ENCODE measurements at regions not wholly inside any gene's neighbourhood (a gene's known extent, or its start where the extent isn't known, plus 50 kb on each side); places are given as distances from the start of the nearest gene placed in this dataset.
"Not testable (repeated sequence)": the region's sequence is repeated elsewhere in the genome, so short reads cannot be mapped to it uniquely, and the experiment has no call there.

DNA sequence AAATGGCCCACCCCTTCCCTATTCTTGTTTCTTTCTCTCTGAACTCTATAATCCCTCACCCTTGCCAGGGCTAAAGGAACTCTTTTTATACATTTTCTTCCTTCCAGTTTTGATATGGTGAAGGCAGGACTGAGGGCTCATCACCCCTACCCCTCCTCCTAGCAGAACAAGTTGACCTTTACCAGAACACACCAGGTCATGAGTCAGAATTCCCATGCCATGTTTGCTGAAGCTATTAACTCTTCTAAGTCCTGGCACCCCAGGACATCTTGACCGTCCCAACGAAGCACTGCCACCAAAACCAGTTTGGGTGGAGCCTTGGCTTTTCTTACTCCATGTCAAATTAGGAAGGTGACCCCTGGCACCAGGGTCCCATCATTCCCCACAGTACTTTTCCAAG is 57.5 kb upstream of the DYNLT3 start:
- DNase-seq (ENCODE audit: low read depth): no peak

DNA sequence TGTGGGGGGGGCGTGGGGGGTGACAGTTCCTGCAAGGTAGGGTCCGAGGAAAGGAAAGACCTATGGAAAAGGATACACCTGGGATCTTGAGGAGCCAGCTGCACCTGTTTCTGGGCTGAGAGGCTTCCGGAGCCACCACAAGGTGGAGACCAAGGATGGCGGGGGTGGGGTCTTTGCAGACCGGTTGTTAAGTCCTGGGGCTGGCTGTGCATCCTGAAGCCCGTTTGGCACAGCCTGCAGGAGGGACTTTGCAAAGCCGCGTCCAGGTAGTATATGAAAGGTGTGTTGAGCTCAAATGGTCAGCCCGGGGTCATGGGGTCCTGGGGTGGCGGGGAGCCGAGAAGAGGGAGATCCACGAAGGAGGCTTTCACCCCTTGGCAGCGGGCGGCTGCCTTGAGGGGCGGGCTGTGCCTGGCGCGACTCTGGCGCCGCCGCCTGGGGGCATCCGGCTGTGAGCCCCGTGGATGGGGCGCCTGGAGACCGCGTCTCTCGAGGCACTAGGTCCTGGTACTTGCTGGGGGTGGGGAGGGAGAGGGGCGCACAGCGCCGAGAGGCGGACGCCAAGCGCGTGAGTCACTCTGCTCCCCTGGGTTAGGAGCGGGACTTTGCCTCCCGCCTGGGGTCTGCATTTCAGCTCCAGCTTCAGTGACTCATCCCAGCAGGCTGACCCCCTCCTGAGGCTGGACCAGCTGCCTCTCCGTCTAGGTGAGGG is 58.2 kb upstream of the DYNLT3 start:
- DNase-seq (ENCODE audit: low read depth): peak; percentile 1

DNA sequence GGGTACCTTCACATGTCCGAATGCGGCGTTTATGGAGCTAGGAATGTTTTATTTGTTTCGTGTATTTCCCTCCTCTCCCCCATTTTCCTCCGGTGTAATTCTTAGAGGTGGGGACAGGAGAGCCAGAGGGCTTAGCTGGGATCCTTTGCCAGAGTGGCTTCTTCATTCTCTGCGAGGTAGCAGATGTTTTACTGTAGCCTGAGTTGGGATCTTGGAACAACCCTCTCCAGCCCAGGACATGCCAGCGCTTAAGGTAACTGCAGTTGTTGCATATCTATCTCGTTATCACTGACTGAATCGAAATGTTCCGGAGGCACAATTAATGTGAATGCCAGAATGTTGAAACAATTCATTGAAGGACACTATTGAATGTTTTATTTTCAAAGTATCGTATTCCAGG is 59.0 kb upstream of the DYNLT3 start:
- no peak for DNase-seq (ENCODE audit: low read depth)

DNA sequence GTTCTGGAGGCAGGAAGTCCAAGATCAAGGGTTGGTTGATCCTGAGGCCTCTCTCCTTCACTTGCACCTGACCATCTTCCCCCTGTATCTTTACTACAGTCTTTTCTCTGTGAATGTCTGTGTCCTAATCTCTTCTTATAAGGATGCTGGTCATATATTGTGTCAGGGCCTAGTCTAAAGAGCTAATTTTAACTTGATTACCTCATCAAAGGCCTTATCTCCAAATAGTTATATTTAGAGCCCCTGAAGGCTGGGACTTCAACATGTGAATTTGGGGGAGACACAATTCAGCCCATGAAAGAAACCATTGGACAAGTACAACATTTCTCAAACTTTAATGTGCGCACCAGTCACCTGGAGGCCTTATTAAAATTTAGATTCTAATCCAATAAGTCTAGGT is 62.8 kb upstream of the DYNLT3 start:
- DNase-seq (ENCODE audit: low read depth): no peak

DNA sequence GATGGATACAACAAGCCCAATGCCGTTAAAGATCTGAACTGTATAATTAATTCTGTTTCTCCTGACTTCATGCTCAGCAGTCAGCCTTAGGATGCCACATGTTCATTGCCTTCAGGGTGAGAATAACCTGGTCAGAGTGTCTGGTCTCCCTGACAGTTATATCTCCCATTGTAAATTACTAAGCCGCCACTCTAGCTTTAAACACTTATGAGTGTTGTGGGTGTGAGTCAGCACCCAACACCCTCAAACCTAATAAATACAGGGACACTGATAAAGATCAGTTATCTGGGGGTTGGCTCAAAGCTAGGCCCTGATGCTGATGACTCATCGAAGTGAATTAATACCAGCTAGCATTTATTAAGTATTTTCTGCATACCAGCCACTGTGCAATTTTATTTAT is 64.9 kb upstream of the DYNLT3 start:
- DNase-seq (ENCODE audit: low read depth): no peak

DNA sequence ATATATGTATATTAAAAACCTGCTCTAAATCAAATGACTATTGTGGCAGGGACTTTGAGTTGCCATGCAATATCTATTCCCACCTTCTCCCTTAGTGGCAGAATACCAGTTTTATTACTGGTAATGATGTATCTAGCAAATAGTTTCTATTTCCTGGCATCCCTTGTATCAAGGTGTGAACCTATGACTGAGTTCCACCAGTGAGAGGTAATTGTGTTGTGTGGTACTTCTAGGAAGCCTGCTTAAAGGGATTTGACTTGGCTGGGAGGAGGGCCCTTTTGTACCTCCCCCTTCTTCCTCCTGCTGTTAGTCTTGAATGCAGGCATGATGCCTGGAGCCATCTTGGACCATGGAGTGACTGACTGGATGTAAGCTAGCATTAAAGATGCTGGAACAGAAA is 65.4 kb upstream of the DYNLT3 start:
- DNase-seq (ENCODE audit: low read depth): no peak

DNA sequence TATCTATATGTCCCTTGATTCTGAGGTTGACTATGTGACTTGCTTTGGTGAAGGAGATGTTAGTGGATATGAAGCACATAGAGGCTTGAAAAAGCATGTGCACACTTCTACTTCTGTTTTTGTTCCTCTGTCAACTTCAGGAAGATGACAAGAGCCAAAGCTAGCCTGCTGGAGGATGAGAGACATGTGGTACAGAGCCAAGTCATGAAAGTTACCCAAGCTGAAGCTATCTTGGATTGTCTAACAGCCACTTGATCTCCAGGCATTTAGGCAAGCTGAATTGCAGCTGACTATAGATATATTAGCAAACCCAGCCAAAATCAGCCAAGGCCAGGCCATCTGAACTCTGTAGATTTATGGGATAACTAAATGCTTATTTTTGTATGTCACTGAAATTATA is 70.8 kb upstream of the DYNLT3 start:
- DNase-seq (ENCODE audit: low read depth): no peak

DNA sequence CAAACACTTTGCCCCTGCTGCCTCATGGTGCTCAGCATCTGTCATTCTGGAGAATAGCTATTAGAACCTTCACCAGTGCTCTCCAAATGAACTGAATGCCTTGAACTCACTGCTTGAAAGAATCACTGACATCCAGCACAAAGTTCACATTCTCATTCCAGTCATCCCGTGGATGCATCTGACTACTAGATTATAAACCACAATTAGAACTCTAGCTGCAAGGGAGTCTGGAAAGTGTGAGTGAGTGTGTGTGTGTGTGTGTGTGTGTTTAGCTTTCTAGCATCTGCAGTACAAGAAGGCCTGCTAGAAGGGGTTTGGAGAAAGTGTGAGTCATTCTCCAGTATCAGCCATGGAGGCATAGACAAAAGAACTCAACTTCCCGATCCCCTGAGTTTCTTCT is 71.3 kb upstream of the DYNLT3 start:
- no peak for DNase-seq (ENCODE audit: low read depth)

DNA sequence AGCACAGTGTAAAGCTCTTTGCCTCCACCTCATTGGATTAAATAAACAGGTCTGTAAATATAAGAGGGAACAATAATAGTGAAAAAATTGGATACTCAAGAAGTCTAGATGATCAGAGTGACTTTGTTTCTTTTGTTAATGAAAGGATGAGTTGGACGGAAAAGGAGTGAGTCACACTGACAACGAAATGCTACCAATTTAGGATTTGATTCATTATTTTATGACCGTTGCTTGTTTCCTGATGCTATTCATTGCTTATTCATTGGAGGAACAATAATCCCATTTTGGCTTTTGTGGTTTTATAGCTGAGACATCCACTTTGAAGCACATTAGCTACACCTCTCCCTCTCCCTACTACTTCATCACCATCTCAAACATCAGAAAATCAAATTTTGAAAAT is 74.4 kb upstream of the DYNLT3 start:
- peak; percentile 7 for DNase-seq (ENCODE audit: low read depth)

DNA sequence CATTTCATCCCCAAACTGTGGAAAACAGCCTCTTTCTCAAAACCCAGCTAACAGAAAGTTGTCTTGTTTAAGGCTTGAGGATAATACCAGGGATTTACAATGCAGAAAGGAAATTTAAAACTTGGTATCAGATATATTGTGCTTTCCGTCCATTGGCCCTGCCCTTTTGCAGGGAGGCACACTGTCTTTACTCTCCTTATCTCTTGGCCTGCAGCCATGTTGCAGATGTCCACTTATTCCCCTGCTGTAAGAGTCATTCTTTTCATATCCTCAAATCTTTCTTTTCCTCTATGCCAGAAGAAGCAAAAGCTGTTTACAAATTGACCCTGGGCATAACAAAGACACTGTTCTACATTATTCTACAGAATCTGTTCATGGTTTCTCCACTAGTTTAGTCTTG is 75.6 kb upstream of the DYNLT3 start:
- no peak for DNase-seq (ENCODE audit: low read depth)

DNA sequence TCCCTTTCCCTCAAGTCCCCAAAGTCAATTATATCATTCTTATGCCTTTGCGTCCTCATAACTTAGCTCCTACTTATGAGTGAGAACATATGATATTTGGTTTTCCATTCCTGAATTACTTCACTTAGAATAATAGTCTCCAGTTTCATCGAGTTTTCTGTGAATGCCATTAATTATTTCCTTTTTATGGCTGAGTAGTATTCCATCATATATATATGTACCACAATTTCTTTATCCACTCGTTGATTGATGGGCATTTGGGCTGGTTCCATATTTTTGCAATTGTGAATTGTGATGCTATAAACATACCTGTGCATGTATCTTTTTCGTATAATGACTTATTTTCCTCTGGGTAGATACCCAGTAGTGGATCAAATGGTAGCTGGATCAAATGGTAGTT is 78.4 kb upstream of the DYNLT3 start:
- not testable (repeated sequence) for DNase-seq (ENCODE audit: low read depth)

DNA sequence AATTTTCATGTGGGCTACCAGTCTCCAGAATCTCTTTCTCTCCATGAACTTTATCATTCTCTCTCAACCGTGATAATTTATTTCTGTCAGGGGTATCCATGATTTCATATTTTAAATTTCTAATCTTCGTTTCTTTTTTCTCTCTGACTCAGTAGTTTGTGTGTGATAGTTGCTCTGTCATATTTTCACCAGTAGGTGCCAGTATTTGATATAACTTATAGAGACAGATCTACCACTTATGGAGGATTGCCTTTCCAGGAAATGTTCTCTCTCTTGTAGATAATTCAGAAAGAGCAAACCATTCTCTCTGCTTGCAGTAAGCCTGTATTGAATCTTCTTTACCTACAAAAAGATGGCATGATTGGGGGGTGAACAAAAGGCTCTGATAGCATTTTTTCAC is 79.3 kb upstream of the DYNLT3 start:
- peak; percentile 34 for DNase-seq (ENCODE audit: low read depth)

DNA sequence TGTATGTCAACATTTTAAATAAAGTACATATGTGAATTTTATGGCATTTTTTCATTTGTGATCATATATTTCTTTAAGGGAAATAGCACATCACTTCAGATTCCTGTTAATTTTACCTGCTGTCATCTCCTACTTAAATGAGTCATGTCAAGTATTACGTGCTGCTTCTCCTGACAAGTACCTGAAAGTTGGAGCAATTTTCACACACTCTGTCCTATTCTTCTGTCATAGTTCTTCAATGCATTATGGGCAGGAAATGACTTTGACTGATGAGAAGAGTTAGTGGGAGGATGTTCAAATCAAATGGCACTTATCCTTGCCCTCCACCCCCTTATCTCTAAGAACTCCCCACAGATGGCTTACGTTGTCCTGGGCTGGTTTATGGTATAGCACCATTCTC is 64.2 kb upstream of the SYTL5 start:
- DNase-seq (ENCODE audit: low read depth): no peak

DNA sequence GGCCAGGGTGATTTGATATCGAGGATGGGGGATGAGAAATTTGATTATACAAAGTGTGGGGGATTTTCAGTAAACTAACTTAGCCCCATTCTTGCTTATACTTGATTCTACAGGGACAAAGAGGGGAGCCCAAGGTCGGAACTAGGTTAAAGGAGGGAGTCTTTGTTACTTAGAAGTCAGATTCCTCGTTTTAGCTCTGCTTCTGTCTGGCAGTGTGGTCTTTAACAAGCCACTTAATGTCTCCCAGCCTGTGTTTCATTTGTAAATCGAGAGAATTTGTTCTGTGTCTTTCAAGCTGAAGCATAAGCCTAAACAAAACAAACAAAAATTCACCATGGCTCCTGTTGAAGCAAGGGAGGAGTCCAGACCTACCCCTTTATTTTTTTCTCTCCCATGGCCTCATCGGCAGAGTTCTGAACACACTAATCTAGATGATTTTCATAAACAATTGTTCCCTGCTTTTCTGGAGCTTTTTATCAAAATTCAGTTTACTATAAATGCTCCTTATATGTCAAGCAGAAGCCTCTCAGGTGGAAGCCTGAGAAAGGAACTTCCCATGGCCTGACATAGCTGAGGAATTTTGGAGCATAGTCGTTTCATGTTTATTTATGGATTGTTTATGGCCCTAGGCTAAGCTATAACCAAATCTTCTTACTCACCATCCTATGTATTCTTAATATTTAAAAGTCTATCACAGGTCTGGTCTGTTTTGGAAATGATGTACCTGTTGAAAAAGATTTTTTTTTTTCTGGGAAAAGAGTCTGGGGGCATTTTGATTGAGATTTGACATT is 62.6 kb upstream of the SYTL5 start:
- no peak for DNase-seq (ENCODE audit: low read depth)

DNA sequence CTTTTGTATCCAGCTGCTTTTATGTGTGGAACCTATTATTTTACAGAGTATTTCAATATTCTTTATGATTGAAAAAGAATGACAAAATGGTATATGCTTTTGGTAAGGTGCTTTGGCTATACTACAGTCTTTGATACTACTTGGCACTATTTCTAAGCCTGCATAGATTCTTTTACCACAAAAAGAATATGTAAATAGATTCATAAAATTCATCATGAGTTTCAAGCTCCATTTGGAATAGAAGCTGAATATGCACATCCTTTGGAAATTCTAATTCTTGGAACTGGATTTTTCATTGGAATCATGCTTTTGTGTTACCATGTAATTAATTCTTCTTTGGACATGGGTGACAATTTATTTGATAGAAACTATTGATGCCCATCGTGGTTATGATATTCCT is 60.2 kb upstream of the SYTL5 start:
- no peak for DNase-seq (ENCODE audit: low read depth)

DNA sequence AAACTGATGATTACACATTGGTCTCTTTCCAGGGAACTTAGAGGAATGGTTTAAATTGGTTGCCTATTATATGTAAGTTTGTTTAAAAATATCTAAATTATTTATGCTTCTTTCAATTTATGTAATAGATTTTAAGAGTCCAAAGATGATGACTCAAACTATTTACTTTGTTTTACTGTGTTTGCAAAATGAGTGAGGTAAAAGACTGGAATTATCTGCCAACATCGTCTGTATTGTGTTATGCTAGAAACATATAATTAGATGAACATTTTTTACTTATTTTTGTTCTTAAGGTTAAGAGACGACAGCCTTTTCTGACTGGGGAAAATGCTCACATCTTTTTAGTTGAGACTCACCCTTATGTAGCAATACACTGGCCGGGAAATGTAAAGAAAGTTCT is 51.1 kb upstream of the SYTL5 start:
- peak; percentile 6 for DNase-seq (ENCODE audit: low read depth)

DNA sequence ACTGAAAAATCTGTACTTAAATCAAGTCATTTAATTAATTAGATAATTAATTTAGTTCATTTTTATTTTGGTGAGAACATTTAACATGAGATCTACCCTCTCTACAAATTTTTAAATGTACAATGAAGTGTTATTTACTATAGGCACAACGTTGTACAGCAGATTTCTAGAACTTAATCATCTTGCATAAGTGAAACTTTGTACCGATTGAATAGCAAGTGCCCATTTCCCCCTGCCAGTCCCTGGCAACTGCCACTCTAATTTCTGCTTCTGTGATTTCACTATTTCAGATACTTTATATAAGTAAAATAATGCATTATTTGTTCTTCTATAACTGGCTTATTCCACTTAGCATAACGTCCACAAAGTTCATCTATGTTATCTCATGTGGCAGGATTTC is 50.1 kb upstream of the SYTL5 start:
- DNase-seq (ENCODE audit: low read depth): no peak

Data from fibroblast of gingiva (primary cell).